GM12875 (cell line): ENCODE measurements at regions not wholly inside any gene's neighbourhood (a gene's known extent, or its start where the extent isn't known, plus 50 kb on each side); places are given as distances from the start of the nearest gene placed in this dataset.

Experiments
- H3K4me3 ChIP-seq: one replicate; pipeline ENCODE4 v1.5.1; 2011; ENCODE audit warnings: low read depth, low read length, control low read depth
- CTCF ChIP-seq: IDR thresholded peaks from 2 replicates; pipeline ENCODE4 v1.5.1; 2011; ENCODE audit warnings: low read depth, mild to moderate bottlenecking, control low read depth, inconsistent platforms, low read length, moderate library complexity, borderline replicate concordance; ENCODE audit not compliant: insufficient read depth

GRCh38 chr21:21831036-21831435 lies 832.8 kb downstream of the NCAM2 start:
- no peak for TF ChIP-seq CTCF
- no peak overlapping the region for H3K4me3 ChIP-seq

- TF ChIP-seq CTCF = no peak
- H3K4me3 ChIP-seq = no peak overlapping the region
Measured at GRCh38 chr21:21845901-21846300, 847.7 kb downstream of the NCAM2 start.

- TF ChIP-seq CTCF = no peak
- H3K4me3 ChIP-seq = no peak overlapping the region
Measured at GRCh38 chr21:21851205-21851604, 853.0 kb downstream of the NCAM2 start.

GRCh38 chr21:21851657-21852056 lies 853.4 kb downstream of the NCAM2 start:
- no peak for TF ChIP-seq CTCF
- no peak overlapping the region for H3K4me3 ChIP-seq

- no peak overlapping the region for H3K4me3 ChIP-seq
- TF ChIP-seq CTCF = no peak
Measured at GRCh38 chr21:21858502-21859334, 860.5 kb downstream of the NCAM2 start.

GRCh38 chr21:21860888-21861287 lies 862.7 kb downstream of the NCAM2 start:
- no peak overlapping the region for H3K4me3 ChIP-seq
- no peak for TF ChIP-seq CTCF

GRCh38 chr21:21864321-21864840 lies 866.2 kb downstream of the NCAM2 start:
- no peak overlapping the region for H3K4me3 ChIP-seq
- TF ChIP-seq CTCF = no peak
